ENCODE measurements at regions not wholly inside any gene's neighbourhood (a gene's known extent, or its start where the extent isn't known, plus 50 kb on each side); places are given as distances from the start of the nearest gene placed in this dataset.

DNA sequence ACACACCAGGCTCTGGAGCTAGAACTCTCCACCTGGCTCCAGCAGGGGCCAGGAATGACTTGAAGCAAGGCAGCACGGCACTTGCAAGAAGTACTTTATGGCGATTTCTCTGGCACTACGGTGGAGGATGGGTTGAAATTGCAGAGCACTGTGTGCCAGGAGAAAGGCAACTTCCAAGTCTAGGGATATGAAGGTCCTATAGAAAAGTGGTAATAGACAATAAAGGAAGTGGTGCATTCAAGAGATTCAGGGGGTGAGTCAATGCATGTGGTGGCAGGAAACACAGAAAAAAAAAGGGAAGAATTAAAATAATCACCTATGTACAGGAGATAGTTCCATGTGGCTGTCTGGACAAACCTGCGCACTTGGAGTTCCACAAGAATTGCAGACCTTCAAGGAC lies 240.3 kb upstream of the DYNLRB2 start:
- Histone ChIP-seq H3K4me3 (ENCODE audit: low read depth, low read length, poor library complexity, severe bottlenecking) (no peak overlapping the region), H3K9me3 (ENCODE audit: low read depth, low read length, poor library complexity, severe bottlenecking) (no peaks in the 10 kb centered on the region), H3K36me3 (ENCODE audit: insufficient read depth, low read length, poor library complexity, severe bottlenecking) (no peaks in the 10 kb centered on the region), H3K27ac (ENCODE audit: low read depth, low read length, poor library complexity, severe bottlenecking) (no peak overlapping the region), H3K27me3 (replicated peaks; ENCODE audit: insufficient read depth, low read depth, low read length, poor library complexity) (no peaks in the 10 kb centered on the region), H3K4me1 (ENCODE audit: insufficient read depth, low read length, poor library complexity, severe bottlenecking) (no peaks in the 10 kb centered on the region)
- TF ChIP-seq EZH2 (IDR thresholded peaks at IDR 0.05; ENCODE audit: borderline replicate concordance, low read depth, low read length, poor library complexity, severe bottlenecking): no peak
- TF ChIP-seq, protein P1, sequence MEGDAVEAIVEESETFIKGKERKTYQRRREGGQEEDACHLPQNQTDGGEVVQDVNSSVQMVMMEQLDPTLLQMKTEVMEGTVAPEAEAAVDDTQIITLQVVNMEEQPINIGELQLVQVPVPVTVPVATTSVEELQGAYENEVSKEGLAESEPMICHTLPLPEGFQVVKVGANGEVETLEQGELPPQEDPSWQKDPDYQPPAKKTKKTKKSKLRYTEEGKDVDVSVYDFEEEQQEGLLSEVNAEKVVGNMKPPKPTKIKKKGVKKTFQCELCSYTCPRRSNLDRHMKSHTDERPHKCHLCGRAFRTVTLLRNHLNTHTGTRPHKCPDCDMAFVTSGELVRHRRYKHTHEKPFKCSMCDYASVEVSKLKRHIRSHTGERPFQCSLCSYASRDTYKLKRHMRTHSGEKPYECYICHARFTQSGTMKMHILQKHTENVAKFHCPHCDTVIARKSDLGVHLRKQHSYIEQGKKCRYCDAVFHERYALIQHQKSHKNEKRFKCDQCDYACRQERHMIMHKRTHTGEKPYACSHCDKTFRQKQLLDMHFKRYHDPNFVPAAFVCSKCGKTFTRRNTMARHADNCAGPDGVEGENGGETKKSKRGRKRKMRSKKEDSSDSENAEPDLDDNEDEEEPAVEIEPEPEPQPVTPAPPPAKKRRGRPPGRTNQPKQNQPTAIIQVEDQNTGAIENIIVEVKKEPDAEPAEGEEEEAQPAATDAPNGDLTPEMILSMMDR (conservative IDR thresholded peaks at IDR 0.05; ENCODE audit: low read depth, low read length): no peak
- BruUV-seq (replicated peaks): no TSS peak
- POLR2A ChIA-PET (ENCODE audit: low non-redundant PET): no interaction called here
- no peak for DNase-seq (ENCODE audit: low spot score)
- CTCF ChIA-PET: no interaction called here
- intact Hi-C loops (cut with micrococcal nuclease; ENCODE audit: unreplicated experiment): no loop called here

DNA sequence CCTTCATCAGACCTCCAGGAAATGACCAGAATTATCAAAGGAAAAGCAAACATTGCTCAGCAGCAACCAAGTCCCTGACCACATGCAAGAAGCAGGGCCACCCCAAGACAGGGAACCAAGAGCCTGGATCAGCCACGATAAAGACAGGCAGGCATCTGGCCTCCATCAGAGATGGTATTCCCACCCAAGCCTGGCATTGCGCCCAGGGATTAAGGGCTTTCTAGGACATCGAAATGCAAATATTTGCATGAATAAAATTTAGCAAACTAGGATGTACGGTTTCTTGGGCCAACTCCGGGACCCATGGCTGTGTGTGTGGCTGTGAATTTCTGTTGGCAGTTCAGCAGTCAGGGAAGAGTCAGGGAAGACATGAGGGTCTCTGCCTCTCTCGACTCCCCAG lies 241.4 kb upstream of the DYNLRB2 start:
- intact Hi-C loops (cut with micrococcal nuclease; ENCODE audit: unreplicated experiment): no loop called here
- POLR2A ChIA-PET (ENCODE audit: low non-redundant PET): no interaction called here
- no peaks in the 10 kb centered on the region for H3K9me3 ChIP-seq (ENCODE audit: low read depth, low read length, poor library complexity, severe bottlenecking)
- H3K27me3 ChIP-seq (replicated peaks; ENCODE audit: insufficient read depth, low read depth, low read length, poor library complexity): no peaks in the 10 kb centered on the region
- no peak for DNase-seq (ENCODE audit: low spot score)
- CTCF ChIA-PET: no interaction called here
- no peak overlapping the region for H3K4me3 ChIP-seq (ENCODE audit: low read depth, low read length, poor library complexity, severe bottlenecking)
- H3K4me1 ChIP-seq (ENCODE audit: insufficient read depth, low read length, poor library complexity, severe bottlenecking): no peaks in the 10 kb centered on the region
- no peak for TF ChIP-seq EZH2 (IDR thresholded peaks at IDR 0.05; ENCODE audit: borderline replicate concordance, low read depth, low read length, poor library complexity, severe bottlenecking)
- TF ChIP-seq, protein P1 (conservative IDR thresholded peaks at IDR 0.05; ENCODE audit: low read depth, low read length): no peak
- no peak overlapping the region for H3K27ac ChIP-seq (ENCODE audit: low read depth, low read length, poor library complexity, severe bottlenecking)
- no TSS peak for BruUV-seq (replicated peaks)
- no peaks in the 10 kb centered on the region for H3K36me3 ChIP-seq (ENCODE audit: insufficient read depth, low read length, poor library complexity, severe bottlenecking)

DNA sequence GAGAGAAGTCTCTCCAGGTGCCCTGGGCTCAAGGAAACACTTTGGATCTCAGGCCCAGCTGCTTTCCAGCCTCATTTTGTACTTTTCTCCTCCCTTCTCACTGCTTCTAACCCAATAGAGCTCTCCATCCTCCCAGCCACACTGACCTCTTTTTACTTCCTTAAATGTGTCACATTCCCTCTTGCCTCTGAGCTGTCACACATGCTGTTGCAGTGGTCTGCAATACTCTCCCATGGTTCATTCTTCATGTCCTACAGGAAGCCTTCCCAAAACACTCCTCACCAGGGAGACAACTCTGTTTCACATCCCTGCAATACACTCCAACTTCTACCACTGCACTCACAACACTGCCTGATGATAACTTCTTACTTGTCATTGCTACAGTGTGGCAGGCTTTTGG lies 242.1 kb upstream of the DYNLRB2 start:
- POLR2A ChIA-PET (ENCODE audit: low non-redundant PET): no interaction called here
- Histone ChIP-seq H3K27ac (ENCODE audit: low read depth, low read length, poor library complexity, severe bottlenecking) (no peak overlapping the region), H3K27me3 (replicated peaks; ENCODE audit: insufficient read depth, low read depth, low read length, poor library complexity) (no peaks in the 10 kb centered on the region), H3K36me3 (ENCODE audit: insufficient read depth, low read length, poor library complexity, severe bottlenecking) (no peaks in the 10 kb centered on the region), H3K9me3 (ENCODE audit: low read depth, low read length, poor library complexity, severe bottlenecking) (no peaks in the 10 kb centered on the region), H3K4me1 (ENCODE audit: insufficient read depth, low read length, poor library complexity, severe bottlenecking) (no peaks in the 10 kb centered on the region), H3K4me3 (ENCODE audit: low read depth, low read length, poor library complexity, severe bottlenecking) (no peak overlapping the region)
- TF ChIP-seq, protein P1 (conservative IDR thresholded peaks at IDR 0.05; ENCODE audit: low read depth, low read length): no peak
- TF ChIP-seq EZH2 (IDR thresholded peaks at IDR 0.05; ENCODE audit: borderline replicate concordance, low read depth, low read length, poor library complexity, severe bottlenecking): no peak
- intact Hi-C loops (cut with micrococcal nuclease; ENCODE audit: unreplicated experiment): no loop called here
- no TSS peak for BruUV-seq (replicated peaks)
- CTCF ChIA-PET: no interaction called here
- no peak for DNase-seq (ENCODE audit: low spot score)
